ENCODE measurements at regions not wholly inside any gene's neighbourhood (a gene's known extent, or its start where the extent isn't known, plus 50 kb on each side); places are given as distances from the start of the nearest gene placed in this dataset.

- Mint-ChIP-seq H3K36me3 (ENCODE audit: low read depth) (no peaks in the 10 kb centered on the region), H3K27me3 (no peaks in the 10 kb centered on the region), H3K27ac (no peak overlapping the region), H3K4me3 (no peak overlapping the region), H3K9me3 (no peaks in the 10 kb centered on the region), H3K4me1 (peaks cover 7% of the 10 kb centered on the region)
- no peak for DNase-seq
- TF ChIP-seq CTCF (IDR thresholded peaks at IDR 0.05), result no peak
- CTCF ChIA-PET, result interaction anchor here (6.7 kb wide), 1 partner anchor 618 kb away, joined by 130 read pairs; no protein-coding TSS in a partner anchor
- no peak for ATAC-seq (ENCODE audit: low read depth)
- POLR2A ChIA-PET, result no interaction called here
- intact Hi-C loops (cut with micrococcal nuclease), result loop anchor here (5.0 kb wide), 3 partner anchors 382 to 533 kb away; no protein-coding TSS in a partner anchor
Observed at GRCh38 chr13:40064154-40065097, 409.0 kb downstream of the COG6 start.

GRCh38 chr13:40069173-40070044, 413.9 kb downstream of the COG6 start:
- ChIA-PET POLR2A (interaction anchor here (0.6 to 3.4 kb wide), 7 partner anchors 363 to 613 kb away, joined by 3 to 22 read pairs (median 4); no protein-coding TSS in a partner anchor), CTCF (interaction anchor here (0.6 to 6.7 kb wide), 49 partner anchors 10 to 708 kb away, joined by 3 to 130 read pairs (median 4); partner anchors contain the start of gene FOXO1)
- peak; percentile 27 for TF ChIP-seq CTCF (IDR thresholded peaks at IDR 0.05)
- Mint-ChIP-seq H3K9me3 (no peaks in the 10 kb centered on the region), H3K36me3 (ENCODE audit: low read depth) (no peaks in the 10 kb centered on the region), H3K27ac (peak overlapping the region; percentile 19), H3K27me3 (no peaks in the 10 kb centered on the region), H3K4me1 (peaks cover 12% of the 10 kb centered on the region), H3K4me3 (peak overlapping the region; percentile 47)
- peak; percentile 89 for ATAC-seq (ENCODE audit: low read depth)
- peak; percentile 50 for DNase-seq
- intact Hi-C loops (cut with micrococcal nuclease), result loop anchor here (1.0 to 5.0 kb wide), 9 partner anchors 127 to 708 kb away; no protein-coding TSS in a partner anchor

GRCh38 chr13:40070357-40070756, 414.9 kb downstream of the COG6 start:
- no peaks in the 10 kb centered on the region for H3K36me3 Mint-ChIP-seq (ENCODE audit: low read depth)
- ChIA-PET POLR2A (interaction anchor here (0.6 to 3.4 kb wide), 3 partner anchors 174 to 598 kb away, joined by 6 to 22 read pairs (median 8); no protein-coding TSS in a partner anchor), CTCF (interaction anchor here (1.3 to 6.7 kb wide), 10 partner anchors 9 to 612 kb away, joined by 3 to 130 read pairs (median 6); no protein-coding TSS in a partner anchor)
- no peak overlapping the region for H3K4me3 Mint-ChIP-seq
- peaks cover 12% of the 10 kb centered on the region for H3K4me1 Mint-ChIP-seq
- H3K27ac Mint-ChIP-seq, result no peak overlapping the region
- H3K27me3 Mint-ChIP-seq, result no peaks in the 10 kb centered on the region
- H3K9me3 Mint-ChIP-seq, result no peaks in the 10 kb centered on the region
- ATAC-seq (ENCODE audit: low read depth) (no peak), DNase-seq (no peak)
- intact Hi-C loops (cut with micrococcal nuclease), result no loop called here
- no peak for TF ChIP-seq CTCF (IDR thresholded peaks at IDR 0.05)

GRCh38 chr13:40072663-40073120, 417.2 kb downstream of the COG6 start:
- POLR2A ChIA-PET, result no interaction called here
- DNase-seq, result no peak
- CTCF ChIA-PET, result interaction anchor here (0.6 kb wide), 1 partner anchor 389 kb away, joined by 3 read pairs; no protein-coding TSS in a partner anchor
- Mint-ChIP-seq H3K27me3 (no peaks in the 10 kb centered on the region), H3K27ac (no peak overlapping the region), H3K4me3 (no peak overlapping the region), H3K9me3 (no peaks in the 10 kb centered on the region), H3K4me1 (peaks cover 15% of the 10 kb centered on the region), H3K36me3 (ENCODE audit: low read depth) (no peaks in the 10 kb centered on the region)
- no peak for ATAC-seq (ENCODE audit: low read depth)
- intact Hi-C loops (cut with micrococcal nuclease), result no loop called here
- no peak for TF ChIP-seq CTCF (IDR thresholded peaks at IDR 0.05)
